Activated CD4-positive, alpha-beta memory T cell treated with anti-CD3 and anti-CD28 coated beads, Interleukin-2, amount 10 ng/mL, durations not matched to agents 7 days and 5 days (primary cell): ENCODE measurements at regions not wholly inside any gene's neighbourhood (a gene's known extent, or its start where the extent isn't known, plus 50 kb on each side); places are given as distances from the start of the nearest gene placed in this dataset.
"Not testable (repeated sequence)": the region's sequence is repeated elsewhere in the genome, so short reads cannot be mapped to it uniquely, and the experiment has no call there.

Experiments
- CTCF ChIA-PET: fragments of 350-600 bp; sonication (Branson Sonifier 250); formaldehyde crosslinking; loops from one replicate; lab custom pipeline; 2021; ENCODE audit warnings: antibody characterized with exemption, inconsistent platforms; lab: Charles Lee
- POLR2A ChIA-PET: fragments of 350-600 bp; sonication (Branson Sonifier 250); formaldehyde crosslinking; loops from one replicate; lab custom pipeline; 2021; ENCODE audit warnings: antibody characterized with exemption; lab: Charles Lee
- DNase-seq: peaks from one replicate; pipeline ENCODE4 v3.0.0-alpha.2; 2020
- H3K27ac Mint-ChIP-seq: one replicate; pipeline ENCODE4 v1.8.0; 2021; ENCODE audit warnings: mild to moderate bottlenecking, mixed read lengths
- H3K27me3 Mint-ChIP-seq: one replicate; pipeline ENCODE4 v1.8.0; 2021; ENCODE audit warnings: mixed read lengths
- H3K36me3 Mint-ChIP-seq: one replicate; pipeline ENCODE4 v1.8.0; 2021; ENCODE audit warnings: low read depth, mixed read lengths
- H3K4me1 Mint-ChIP-seq: one replicate; pipeline ENCODE4 v1.8.0; 2021; ENCODE audit warnings: mixed read lengths
- H3K4me3 Mint-ChIP-seq: one replicate; pipeline ENCODE4 v1.8.0; 2021; ENCODE audit warnings: mild to moderate bottlenecking, mixed read lengths
- H3K9me3 Mint-ChIP-seq: one replicate; pipeline ENCODE4 v1.8.0; 2021; ENCODE audit warnings: mixed read lengths

GRCh38 chr12:89833337-89834252, 125.0 kb upstream of the ATP2B1 start:
- no peak for DNase-seq
- ChIA-PET CTCF (no interaction called here), POLR2A (no interaction called here)
- no peak overlapping the region for H3K4me3 Mint-ChIP-seq
- H3K27ac Mint-ChIP-seq, result no peak overlapping the region
- H3K4me1 Mint-ChIP-seq, result no peaks in the 10 kb centered on the region
- no peaks in the 10 kb centered on the region for H3K36me3 Mint-ChIP-seq
- H3K27me3 Mint-ChIP-seq, result no peaks in the 10 kb centered on the region
- H3K9me3 Mint-ChIP-seq, result no peaks in the 10 kb centered on the region

- H3K27me3 Mint-ChIP-seq, result no peaks in the 10 kb centered on the region
- ChIA-PET POLR2A (no interaction called here), CTCF (no interaction called here)
- H3K36me3 Mint-ChIP-seq, result no peaks in the 10 kb centered on the region
- no peak overlapping the region for H3K4me3 Mint-ChIP-seq
- no peaks in the 10 kb centered on the region for H3K9me3 Mint-ChIP-seq
- DNase-seq, result no peak
- no peaks in the 10 kb centered on the region for H3K4me1 Mint-ChIP-seq
- no peak overlapping the region for H3K27ac Mint-ChIP-seq
Measured at GRCh38 chr12:89832336-89832735, 123.7 kb upstream of the ATP2B1 start.

- H3K4me1 Mint-ChIP-seq, result no peaks in the 10 kb centered on the region
- H3K27me3 Mint-ChIP-seq, result no peaks in the 10 kb centered on the region
- H3K27ac Mint-ChIP-seq, result no peak overlapping the region
- POLR2A ChIA-PET, result no interaction called here
- DNase-seq, result no peak
- no peaks in the 10 kb centered on the region for H3K36me3 Mint-ChIP-seq
- CTCF ChIA-PET, result no interaction called here
- H3K9me3 Mint-ChIP-seq, result no peaks in the 10 kb centered on the region
- no peak overlapping the region for H3K4me3 Mint-ChIP-seq
Measured at GRCh38 chr12:89831310-89832095, 122.9 kb upstream of the ATP2B1 start.

DNA sequence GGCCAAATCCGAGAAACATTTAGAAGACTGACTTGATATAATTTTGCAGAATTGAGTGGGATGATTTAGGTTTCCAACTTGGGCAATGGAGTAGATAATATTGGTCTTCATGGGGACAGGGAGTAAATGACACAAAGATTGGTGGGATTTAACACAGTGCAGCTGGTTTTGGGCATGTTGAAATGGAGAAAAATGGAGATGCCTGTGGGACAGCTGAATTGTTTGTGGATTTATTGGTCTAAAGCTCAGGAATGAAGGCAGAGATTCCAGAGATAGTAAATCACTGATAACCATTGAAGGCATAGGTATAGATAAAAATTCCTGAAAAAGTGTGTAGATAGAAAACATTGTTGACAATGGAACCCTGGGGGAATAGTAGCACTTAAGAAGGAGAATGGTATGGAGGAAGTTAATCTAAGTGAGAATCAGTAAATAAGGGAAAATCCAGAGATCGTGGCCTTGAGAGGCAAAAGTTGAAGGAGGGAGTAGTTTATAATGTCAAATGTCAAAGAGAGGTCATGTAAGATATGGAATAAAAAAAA, 120.9 kb upstream of the ATP2B1 start:
- POLR2A ChIA-PET, result no interaction called here
- no peaks in the 10 kb centered on the region for H3K9me3 Mint-ChIP-seq
- no peak overlapping the region for H3K4me3 Mint-ChIP-seq
- no peaks in the 10 kb centered on the region for H3K36me3 Mint-ChIP-seq
- H3K27ac Mint-ChIP-seq, result no peak overlapping the region
- CTCF ChIA-PET, result no interaction called here
- no peak for DNase-seq
- H3K4me1 Mint-ChIP-seq, result peaks cover 8% of the 10 kb centered on the region
- H3K27me3 Mint-ChIP-seq, result no peaks in the 10 kb centered on the region

DNA sequence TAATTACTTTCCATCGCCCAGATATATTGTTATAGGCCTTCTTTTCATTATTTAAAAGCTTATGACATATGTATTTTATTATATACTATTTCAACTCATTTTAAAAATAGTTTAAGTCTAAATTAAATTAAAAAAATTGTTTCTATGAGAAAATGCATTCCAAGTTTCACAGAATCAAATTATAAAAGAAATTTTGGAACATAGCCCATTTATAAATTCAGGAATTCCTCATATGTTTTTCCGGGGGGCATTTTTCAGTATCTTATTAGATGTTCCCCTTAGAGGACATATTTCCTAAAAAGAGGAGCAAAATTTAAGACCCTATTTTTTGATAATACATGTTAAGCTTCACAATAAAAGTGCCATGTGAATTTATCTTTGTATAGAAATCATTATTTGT, 119.9 kb upstream of the ATP2B1 start:
- no peaks in the 10 kb centered on the region for H3K36me3 Mint-ChIP-seq
- POLR2A ChIA-PET, result no interaction called here
- H3K4me3 Mint-ChIP-seq, result no peak overlapping the region
- DNase-seq, result no peak
- CTCF ChIA-PET, result no interaction called here
- H3K27me3 Mint-ChIP-seq, result no peaks in the 10 kb centered on the region
- no peak overlapping the region for H3K27ac Mint-ChIP-seq
- H3K9me3 Mint-ChIP-seq, result no peaks in the 10 kb centered on the region
- peaks cover 8% of the 10 kb centered on the region for H3K4me1 Mint-ChIP-seq

DNA sequence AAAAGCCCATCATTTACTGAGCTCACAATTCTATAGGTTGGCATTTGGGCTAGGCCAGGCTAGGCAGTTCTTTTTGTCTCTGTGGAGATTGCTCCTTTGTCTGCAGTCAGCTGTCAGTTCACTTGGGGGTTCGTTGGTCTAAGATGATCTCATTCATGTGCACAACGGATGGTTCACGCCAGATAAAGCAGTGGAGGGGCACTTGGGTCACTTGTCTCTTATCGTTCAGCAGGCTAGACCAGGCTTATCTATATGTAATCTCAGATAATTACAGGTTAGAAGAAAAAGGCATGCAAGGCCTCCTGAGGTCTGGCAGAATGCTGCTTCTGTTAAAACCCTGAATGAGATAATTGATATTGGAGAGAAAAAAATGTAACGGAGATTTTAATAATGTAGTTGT, 119.0 kb upstream of the ATP2B1 start:
- Mint-ChIP-seq H3K4me3 (no peak overlapping the region), H3K9me3 (no peaks in the 10 kb centered on the region), H3K27ac (no peak overlapping the region), H3K4me1 (peaks cover 8% of the 10 kb centered on the region), H3K27me3 (no peaks in the 10 kb centered on the region), H3K36me3 (no peaks in the 10 kb centered on the region)
- no peak for DNase-seq
- CTCF ChIA-PET, result interaction anchor here (1.1 kb wide), 1 partner anchor 27 kb away, joined by 3 read pairs; no protein-coding TSS in a partner anchor
- POLR2A ChIA-PET, result no interaction called here

DNA sequence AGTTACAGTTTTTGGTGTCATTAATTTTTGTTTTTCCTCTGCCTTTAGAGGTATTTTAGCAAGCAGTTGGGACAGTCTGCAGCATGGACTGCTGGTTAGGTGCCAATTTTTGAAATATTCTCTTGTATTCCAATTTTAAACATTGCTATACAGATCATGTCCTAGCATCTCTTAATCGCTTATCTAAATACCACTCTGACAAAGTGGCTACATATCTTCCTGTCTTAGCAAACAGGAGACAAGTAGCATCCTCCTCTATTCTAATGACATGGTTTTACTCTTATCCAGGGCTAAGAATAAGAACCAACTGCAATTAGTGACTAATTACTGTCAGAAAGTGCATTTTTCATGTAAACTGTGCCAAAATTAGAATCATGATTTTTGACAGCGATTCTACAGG, 117.8 kb upstream of the ATP2B1 start:
- no peak overlapping the region for H3K4me3 Mint-ChIP-seq
- CTCF ChIA-PET, result no interaction called here

DNA sequence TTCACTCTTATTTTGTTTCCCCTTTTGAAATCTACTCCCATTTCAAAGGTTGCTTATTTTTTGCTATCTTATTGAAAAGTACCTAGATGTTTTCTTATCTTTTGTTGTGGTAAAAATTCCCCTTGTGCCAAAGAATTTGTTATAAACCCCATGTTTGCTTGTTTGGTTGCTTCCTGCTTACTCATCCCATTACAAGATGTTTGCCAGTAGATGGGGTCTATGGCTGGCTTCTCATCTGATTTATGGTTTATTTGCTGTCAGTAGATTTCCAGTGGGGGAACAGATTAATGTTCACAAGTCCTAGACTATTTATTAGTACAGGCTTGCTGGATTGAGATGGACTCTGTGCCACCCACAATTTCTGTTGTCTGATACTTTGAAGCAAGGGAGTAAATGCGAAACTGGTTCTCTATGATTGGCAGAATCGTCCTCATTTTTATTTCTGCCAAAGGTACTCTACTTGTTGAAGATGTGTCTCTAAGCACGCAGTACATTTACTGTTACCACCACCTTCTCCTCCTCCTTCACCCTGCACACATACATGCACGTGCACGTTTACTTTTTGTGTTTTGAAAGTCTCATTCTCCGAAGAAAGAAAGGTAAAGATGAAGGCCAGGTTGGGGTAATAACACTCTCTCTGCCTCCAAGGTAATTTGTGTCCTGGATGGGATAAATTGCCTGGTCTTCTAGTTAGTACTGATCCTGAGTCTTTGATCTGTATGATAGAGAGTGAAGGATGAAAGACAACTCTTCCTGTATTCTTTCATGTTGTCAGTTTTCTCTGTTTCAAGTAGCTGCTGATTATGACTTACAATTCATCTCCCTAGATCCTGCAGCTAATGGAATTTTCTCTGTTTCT, 117.2 kb upstream of the ATP2B1 start:
- Mint-ChIP-seq H3K4me1 (peaks cover 8% of the 10 kb centered on the region), H3K27me3 (no peaks in the 10 kb centered on the region), H3K27ac (no peak overlapping the region), H3K9me3 (no peaks in the 10 kb centered on the region), H3K36me3 (no peaks in the 10 kb centered on the region), H3K4me3 (no peak overlapping the region)
- DNase-seq, result no peak
- POLR2A ChIA-PET, result no interaction called here
- CTCF ChIA-PET, result no interaction called here

More for the DNA sequence above, 117.8 kb upstream of the ATP2B1 start:
- Mint-ChIP-seq H3K9me3 (no peaks in the 10 kb centered on the region), H3K4me1 (peaks cover 8% of the 10 kb centered on the region), H3K27me3 (no peaks in the 10 kb centered on the region), H3K27ac (no peak overlapping the region), H3K36me3 (no peaks in the 10 kb centered on the region)
- no peak for DNase-seq
- POLR2A ChIA-PET, result no interaction called here

DNA sequence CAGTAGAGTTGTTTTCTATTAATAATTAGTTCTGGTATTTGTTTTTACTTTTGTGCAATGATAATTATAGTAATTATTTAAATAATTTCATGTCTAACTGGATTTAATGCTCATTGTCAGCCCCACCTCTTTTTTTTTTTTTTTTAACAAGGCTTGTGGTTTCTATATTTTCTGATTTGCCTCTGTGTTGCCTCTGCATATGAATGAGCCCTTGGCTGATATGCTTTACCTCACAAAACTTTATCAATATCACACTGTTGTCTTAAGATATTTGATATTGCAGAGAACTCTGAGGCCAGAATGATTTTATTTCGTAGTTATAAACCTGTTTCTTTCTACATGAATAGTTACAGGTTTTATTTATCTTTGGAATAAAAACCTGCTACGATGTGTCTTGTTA, 116.2 kb upstream of the ATP2B1 start:
- H3K4me1 Mint-ChIP-seq, result peaks cover 8% of the 10 kb centered on the region
- no peaks in the 10 kb centered on the region for H3K9me3 Mint-ChIP-seq
- CTCF ChIA-PET, result no interaction called here
- no peaks in the 10 kb centered on the region for H3K27me3 Mint-ChIP-seq
- POLR2A ChIA-PET, result no interaction called here
- H3K27ac Mint-ChIP-seq, result no peak overlapping the region
- no peaks in the 10 kb centered on the region for H3K36me3 Mint-ChIP-seq
- H3K4me3 Mint-ChIP-seq, result no peak overlapping the region
- DNase-seq, result no peak

GRCh38 chr12:89822992-89823391, 114.4 kb upstream of the ATP2B1 start:
- POLR2A ChIA-PET, H3K27me3 Mint-ChIP-seq, H3K27ac Mint-ChIP-seq, H3K9me3 Mint-ChIP-seq, DNase-seq, H3K4me1 Mint-ChIP-seq, H3K36me3 Mint-ChIP-seq, H3K4me3 Mint-ChIP-seq: not testable (repeated sequence)
- CTCF ChIA-PET, result interaction anchor here (0.7 kb wide), 1 partner anchor 133 kb away, joined by 3 read pairs; no protein-coding TSS in a partner anchor

GRCh38 chr12:89821896-89822295, 113.3 kb upstream of the ATP2B1 start:
- H3K27ac Mint-ChIP-seq, result no peak overlapping the region
- H3K4me1 Mint-ChIP-seq, result peaks cover 8% of the 10 kb centered on the region
- POLR2A ChIA-PET, result no interaction called here
- DNase-seq, result no peak
- no peaks in the 10 kb centered on the region for H3K36me3 Mint-ChIP-seq
- H3K9me3 Mint-ChIP-seq, result no peaks in the 10 kb centered on the region
- H3K27me3 Mint-ChIP-seq, result peaks cover 2% of the 10 kb centered on the region
- CTCF ChIA-PET, result no interaction called here
- no peak overlapping the region for H3K4me3 Mint-ChIP-seq

GRCh38 chr12:89817501-89818226, 109.0 kb upstream of the ATP2B1 start:
- ChIA-PET CTCF (no interaction called here), POLR2A (no interaction called here)
- no peak for DNase-seq
- H3K27me3 Mint-ChIP-seq, result peaks cover 2% of the 10 kb centered on the region
- H3K27ac Mint-ChIP-seq, result no peak overlapping the region
- no peak overlapping the region for H3K4me3 Mint-ChIP-seq
- H3K4me1 Mint-ChIP-seq, result no peaks in the 10 kb centered on the region
- no peaks in the 10 kb centered on the region for H3K36me3 Mint-ChIP-seq
- peaks cover 4% of the 10 kb centered on the region for H3K9me3 Mint-ChIP-seq
